Ascending aorta (tissue), 2 donors: ENCODE measurements at regions not wholly inside any gene's neighbourhood (a gene's known extent, or its start where the extent isn't known, plus 50 kb on each side); places are given as distances from the start of the nearest gene placed in this dataset.

Source experiments
- DNase-seq, 2 donors: peaks; one replicate each; pipeline ENCODE4 v3.0.0-alpha.2; 2019; ENCODE audit warnings: low spot score in 2 of 2
- H3K27ac ChIP-seq, 2 donors: fragments of 200-600 bp; sonication (generic); one replicate each; pipeline ENCODE4 v1.5.1; 2016 to 2017; ENCODE audit warnings: mild to moderate bottlenecking in 1 of 2
- H3K27me3 ChIP-seq: fragments of 200-600 bp; sonication (generic); one replicate; pipeline ENCODE4 v1.5.1; 2017
- H3K36me3 ChIP-seq, 2 donors: fragments of 200-600 bp; sonication (generic); one replicate each; pipeline ENCODE4 v1.5.1; 2016
- H3K4me1 ChIP-seq, 2 donors: fragments of 200-600 bp; sonication (generic); one replicate each; pipeline ENCODE4 v1.5.1; 2016 to 2017; ENCODE audit warnings: mild to moderate bottlenecking in 1 of 2
- H3K4me3 ChIP-seq, 2 donors: fragments of 200-600 bp; sonication (generic); one replicate each; pipeline ENCODE4 v1.5.1; 2016 to 2017; ENCODE audit warnings: mild to moderate bottlenecking in 1 of 2
- H3K9me3 ChIP-seq, 2 donors: fragments of 200-600 bp; sonication (generic); one replicate each; pipeline ENCODE4 v1.5.1; 2016
- intact Hi-C: fragments of 100-400 bp; cut with DNase I; formaldehyde crosslinking; loops from one replicate; pipeline ENCODE4 v1.15.1; 2023
- TF ChIP-seq, protein P1 (sequence below), 3 experiments: fragments of 200-600 bp in 2 of 3; fragments of 450-650 bp in 1 of 3; sonication (generic) in 2 of 3; IDR thresholded peaks; one replicate each; pipeline ENCODE4 v1.5.1; 2016 to 2019; ENCODE audit warnings: antibody characterized with exemption in 3 of 3, mild to moderate bottlenecking in 1 of 3, moderate library complexity in 1 of 3

DNA sequence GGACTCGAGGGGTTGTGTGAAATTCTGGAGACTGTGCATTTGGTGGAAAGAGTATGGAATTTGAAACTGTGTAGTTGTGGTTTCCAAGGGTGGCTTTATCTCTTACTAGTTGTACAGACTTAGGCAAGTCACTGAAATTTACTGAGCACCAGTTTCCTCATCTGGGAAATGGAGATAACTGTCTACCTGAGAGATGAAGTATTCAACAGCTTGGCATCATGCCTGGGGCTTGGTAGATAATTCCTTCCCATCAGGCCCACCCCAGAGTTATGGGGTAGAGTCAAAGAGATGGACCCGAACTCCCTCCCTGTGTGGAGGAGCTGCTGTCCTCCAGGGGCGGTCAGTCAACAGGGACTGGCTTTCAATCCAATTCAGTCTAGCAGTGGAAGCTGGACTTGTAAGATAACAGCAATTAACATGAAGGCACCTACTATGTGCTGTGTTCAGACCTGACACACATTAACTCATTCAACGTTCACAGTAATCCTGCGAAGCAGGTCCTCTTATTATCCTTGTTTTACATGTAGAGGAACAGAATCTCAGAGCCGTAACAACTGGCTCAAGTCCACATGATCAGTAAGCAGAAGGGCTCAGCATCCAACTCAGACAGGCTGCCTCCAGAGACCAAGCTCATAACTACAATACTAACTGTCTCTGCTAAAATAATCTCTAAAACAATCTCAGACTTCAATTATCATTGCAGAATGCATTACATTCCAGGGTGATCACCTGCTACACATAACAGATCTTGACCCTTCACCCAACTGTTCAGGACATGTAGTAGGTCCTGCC is 432.1 kb downstream of the LPIN1 start:
- TF ChIP-seq, protein P1, sequence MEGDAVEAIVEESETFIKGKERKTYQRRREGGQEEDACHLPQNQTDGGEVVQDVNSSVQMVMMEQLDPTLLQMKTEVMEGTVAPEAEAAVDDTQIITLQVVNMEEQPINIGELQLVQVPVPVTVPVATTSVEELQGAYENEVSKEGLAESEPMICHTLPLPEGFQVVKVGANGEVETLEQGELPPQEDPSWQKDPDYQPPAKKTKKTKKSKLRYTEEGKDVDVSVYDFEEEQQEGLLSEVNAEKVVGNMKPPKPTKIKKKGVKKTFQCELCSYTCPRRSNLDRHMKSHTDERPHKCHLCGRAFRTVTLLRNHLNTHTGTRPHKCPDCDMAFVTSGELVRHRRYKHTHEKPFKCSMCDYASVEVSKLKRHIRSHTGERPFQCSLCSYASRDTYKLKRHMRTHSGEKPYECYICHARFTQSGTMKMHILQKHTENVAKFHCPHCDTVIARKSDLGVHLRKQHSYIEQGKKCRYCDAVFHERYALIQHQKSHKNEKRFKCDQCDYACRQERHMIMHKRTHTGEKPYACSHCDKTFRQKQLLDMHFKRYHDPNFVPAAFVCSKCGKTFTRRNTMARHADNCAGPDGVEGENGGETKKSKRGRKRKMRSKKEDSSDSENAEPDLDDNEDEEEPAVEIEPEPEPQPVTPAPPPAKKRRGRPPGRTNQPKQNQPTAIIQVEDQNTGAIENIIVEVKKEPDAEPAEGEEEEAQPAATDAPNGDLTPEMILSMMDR (IDR thresholded peaks at IDR 0.05): no peak

DNA sequence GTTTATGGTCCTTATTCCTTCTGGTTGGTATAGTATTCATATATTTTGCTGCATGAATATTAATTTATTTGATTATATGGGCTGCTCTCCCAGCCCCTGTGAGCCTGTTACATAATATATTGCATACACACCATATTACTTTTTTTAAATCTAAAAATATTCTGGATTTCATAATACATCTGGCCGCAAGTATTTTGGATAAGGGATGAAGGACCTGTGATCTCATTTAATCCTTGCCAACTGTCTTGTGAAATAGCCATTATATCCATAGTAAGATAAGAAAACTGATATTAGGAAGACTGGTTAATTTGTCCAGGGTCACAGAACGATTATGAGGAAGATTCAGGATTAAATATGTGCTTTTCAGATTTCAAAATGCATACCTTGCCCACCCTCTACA is 433.6 kb downstream of the LPIN1 start:
- no peak for DNase-seq
- H3K36me3 ChIP-seq: no peaks in the 10 kb centered on the region
- no peaks in the 10 kb centered on the region for H3K9me3 ChIP-seq
- H3K27ac ChIP-seq: no peak overlapping the region
- no peaks in the 10 kb centered on the region for H3K27me3 ChIP-seq
- peaks cover 0 to 11% of the 10 kb centered on the region in 2 donors for H3K4me1 ChIP-seq
- H3K4me3 ChIP-seq: no peak overlapping the region
- intact Hi-C loops: no loop called here
- TF ChIP-seq, protein P1 (IDR thresholded peaks at IDR 0.05): no peak

More for the DNA sequence above, 432.1 kb downstream of the LPIN1 start:
- H3K9me3 ChIP-seq: no peaks in the 10 kb centered on the region
- no peak for DNase-seq
- intact Hi-C loops: no loop called here
- no peaks in the 10 kb centered on the region for H3K36me3 ChIP-seq
- no peak overlapping the region for H3K27ac ChIP-seq
- H3K4me1 ChIP-seq: peaks cover 0 to 11% of the 10 kb centered on the region in 2 donors
- no peaks in the 10 kb centered on the region for H3K27me3 ChIP-seq
- H3K4me3 ChIP-seq: no peak overlapping the region

DNA sequence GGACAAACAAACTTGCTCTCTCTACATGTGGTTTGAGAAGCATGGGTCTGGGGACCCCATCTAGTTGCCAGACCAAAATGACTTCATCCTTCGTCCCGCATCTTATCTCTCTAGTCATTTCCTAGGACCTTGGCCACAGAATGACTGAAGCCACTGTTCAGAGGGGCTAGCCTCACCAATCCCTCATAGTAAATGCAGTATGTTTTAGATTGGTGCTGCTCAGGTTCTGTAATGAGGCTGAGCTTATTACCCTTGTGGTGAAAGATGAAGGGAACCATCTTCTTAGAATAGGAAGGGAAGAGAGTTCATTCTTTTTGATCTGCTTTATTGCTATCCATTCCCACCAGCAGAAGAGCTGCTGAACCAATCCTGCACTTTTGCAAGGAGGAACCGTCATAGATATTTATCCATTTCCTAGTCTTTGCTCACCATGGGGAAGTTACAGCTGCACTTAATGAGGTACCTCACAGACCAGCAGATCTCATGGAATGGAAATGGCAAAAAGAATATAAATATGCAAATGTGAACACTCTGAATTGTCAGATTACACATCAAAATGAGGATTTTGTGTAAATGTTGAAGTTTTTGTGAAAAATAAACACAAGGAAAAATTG is 436.7 kb downstream of the LPIN1 start:
- H3K27ac ChIP-seq: no peak overlapping the region
- H3K27me3 ChIP-seq: no peaks in the 10 kb centered on the region
- TF ChIP-seq, protein P1 (IDR thresholded peaks at IDR 0.05): no peak
- H3K9me3 ChIP-seq: no peaks in the 10 kb centered on the region
- no peak for DNase-seq
- H3K4me3 ChIP-seq: no peak overlapping the region
- no peaks in the 10 kb centered on the region for H3K4me1 ChIP-seq
- intact Hi-C loops: no loop called here
- H3K36me3 ChIP-seq: no peaks in the 10 kb centered on the region

DNA sequence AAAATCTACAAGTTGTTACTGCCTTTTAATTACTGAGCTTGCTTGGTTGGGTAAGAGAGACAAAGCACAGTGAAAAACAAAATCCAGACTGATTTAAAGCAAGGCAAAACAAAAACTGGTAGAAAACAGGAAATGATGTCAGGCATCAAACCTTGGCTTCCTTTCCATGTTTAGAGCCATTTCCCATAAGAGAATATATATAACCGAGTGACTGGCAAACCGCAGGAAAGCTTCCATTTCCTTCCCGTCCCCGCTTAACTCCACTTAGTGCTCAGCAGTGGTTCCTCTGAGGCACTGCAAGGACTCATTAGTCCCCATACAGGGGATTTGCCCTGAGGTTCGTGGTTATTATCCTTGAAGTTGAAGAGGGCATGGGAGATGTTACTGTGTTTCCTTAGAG is 446.3 kb downstream of the LPIN1 start:
- Histone ChIP-seq H3K36me3 (no peaks in the 10 kb centered on the region), H3K9me3 (no peaks in the 10 kb centered on the region), H3K4me1 (no peaks in the 10 kb centered on the region), H3K4me3 (no peak overlapping the region), H3K27me3 (no peaks in the 10 kb centered on the region), H3K27ac (no peak overlapping the region)
- DNase-seq: no peak
- TF ChIP-seq, protein P1 (IDR thresholded peaks at IDR 0.05): no peak
- intact Hi-C loops: no loop called here

DNA sequence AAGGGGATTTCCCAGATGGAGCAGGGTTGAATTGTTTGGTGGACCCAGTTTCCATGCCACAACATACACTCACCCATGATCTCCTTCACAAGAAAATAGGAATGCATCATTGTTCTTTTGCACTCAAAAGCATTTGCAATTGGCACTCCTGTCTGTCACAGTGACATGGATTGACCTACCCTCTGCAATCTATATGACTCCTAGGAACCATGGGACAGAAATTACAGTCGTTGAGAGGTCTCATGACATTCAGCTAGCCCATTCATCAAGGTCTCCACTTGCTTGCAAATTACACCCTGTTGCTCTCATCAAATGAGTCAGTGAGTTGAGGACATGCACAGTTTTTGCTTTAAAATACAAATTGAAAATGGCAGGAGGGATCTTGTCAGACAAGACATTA is 448.5 kb downstream of the LPIN1 start:
- intact Hi-C loops: no loop called here
- no peaks in the 10 kb centered on the region for H3K4me1 ChIP-seq
- H3K27me3 ChIP-seq: no peaks in the 10 kb centered on the region
- no peak overlapping the region for H3K4me3 ChIP-seq
- H3K36me3 ChIP-seq: no peaks in the 10 kb centered on the region
- H3K9me3 ChIP-seq: no peaks in the 10 kb centered on the region
- no peak overlapping the region for H3K27ac ChIP-seq
- TF ChIP-seq, protein P1 (IDR thresholded peaks at IDR 0.05): no peak
- DNase-seq: no peak
